Tibial artery (tissue), 4 donors: ENCODE measurements at regions not wholly inside any gene's neighbourhood (a gene's known extent, or its start where the extent isn't known, plus 50 kb on each side); places are given as distances from the start of the nearest gene placed in this dataset.

Source experiments
- DNase-seq, 2 donors: peaks; one replicate each; pipeline ENCODE4 v3.0.0-alpha.2; 2019
- H3K27ac ChIP-seq, 2 donors: fragments of 200-600 bp; sonication (generic) in 1 of 2; 1 replicate in 1 of 2; 2 replicates in 1 of 2; pipeline ENCODE4 v1.5.1; 2018 to 2019; ENCODE audit warnings: mild to moderate bottlenecking in 1 of 2
- H3K27me3 ChIP-seq, 2 donors: fragments of 200-600 bp; sonication (generic) in 1 of 2; one replicate each; pipeline versions ENCODE4 v1.5.1 to v1.6.0; 2016 to 2019
- H3K36me3 ChIP-seq, 3 donors: fragments of 200-600 bp; sonication (generic) in 2 of 3; one replicate each; pipeline ENCODE4 v1.5.1; 2016 to 2019; ENCODE audit warnings: mild to moderate bottlenecking in 2 of 3
- H3K4me1 ChIP-seq, 4 donors: fragments of 200-600 bp; sonication (generic) in 2 of 4; 1 replicate in 3 of 4; 2 replicates in 1 of 4; pipeline ENCODE4 v1.5.1; 2016 to 2019
- H3K4me3 ChIP-seq, 2 donors: fragments of 200-600 bp; sonication (generic) in 1 of 2; 1 replicate in 1 of 2; 2 replicates in 1 of 2; pipeline ENCODE4 v1.5.1; 2018 to 2019; ENCODE audit warnings: mild to moderate bottlenecking in 2 of 2
- H3K9me3 ChIP-seq, 3 donors: fragments of 200-600 bp; sonication (generic) in 1 of 3; one replicate each; pipeline ENCODE4 v1.5.1; 2016 to 2019
- CTCF ChIP-seq, 2 experiments: fragments of 200-600 bp in 1 of 2; fragments of 450-650 bp in 1 of 2; IDR thresholded peaks; one replicate each; pipeline ENCODE4 v1.5.1; 2017 to 2019; ENCODE audit warnings: antibody characterized with exemption in 2 of 2, mild to moderate bottlenecking in 1 of 2, moderate library complexity in 1 of 2
- intact Hi-C: fragments of 100-400 bp; cut with DNase I; formaldehyde crosslinking; loops from one replicate; pipeline ENCODE4 v1.15.0; 2023; ENCODE audit warnings: low total_unique reads

GRCh38 chr2:180057706-180058412, 50.8 kb upstream of the CWC22 start:
- Histone ChIP-seq H3K27ac (no peak overlapping the region), H3K4me3 (no peak overlapping the region), H3K36me3 (no peaks in the 10 kb centered on the region), H3K27me3 (no peaks in the 10 kb centered on the region), H3K9me3 (no peaks in the 10 kb centered on the region), H3K4me1 (no peaks in the 10 kb centered on the region)
- intact Hi-C loops, result no loop called here
- TF ChIP-seq CTCF (IDR thresholded peaks at IDR 0.05), result no peak
- no peak for DNase-seq
